SK-N-SH treated with all-trans-retinoic acid at 6 μM for 48 hours (cell line): ENCODE measurements at regions not wholly inside any gene's neighbourhood (a gene's known extent, or its start where the extent isn't known, plus 50 kb on each side); places are given as distances from the start of the nearest gene placed in this dataset.

Experiments
- ARNTL ChIP-seq: fragments of 450-650 bp; formaldehyde crosslinking; IDR thresholded peaks from 2 replicates; pipeline ENCODE4 v1.5.0; 2020; ENCODE audit warnings: low read depth, mild to moderate bottlenecking, moderate library complexity, borderline replicate concordance
- ISL1 ChIP-seq: fragments of 250-450 bp; sonication (Bioruptor Pico); IDR thresholded peaks from 2 replicates; pipeline ENCODE4 v2.1.2; 2022; ENCODE audit warnings: mild to moderate bottlenecking, moderate library complexity
- ZFP30 ChIP-seq: fragments of 450-650 bp; formaldehyde crosslinking; IDR thresholded peaks from 2 replicates; pipeline ENCODE4 v1.5.0; 2022; ENCODE audit warnings: mild to moderate bottlenecking, moderate library complexity
- ZNF565 ChIP-seq: fragments of 450-650 bp; formaldehyde crosslinking; conservative IDR thresholded peaks from 2 replicates; pipeline ENCODE4 v1.5.0; 2020; ENCODE audit warnings: low read depth, mild to moderate bottlenecking, moderate library complexity

GRCh38 chr7:114860206-114860605 lies 61.7 kb upstream of the MDFIC start:
- TF ChIP-seq ZFP30: no peak
- no peak for TF ChIP-seq ISL1 (CRISPR knock-in tag)
- no peak for TF ChIP-seq ARNTL (CRISPR knock-in tag)
- no peak for TF ChIP-seq ZNF565 (CRISPR knock-in tag)
